ENCODE measurements at regions not wholly inside any gene's neighbourhood (a gene's known extent, or its start where the extent isn't known, plus 50 kb on each side); places are given as distances from the start of the nearest gene placed in this dataset.

- TF ChIP-seq EP300 (IDR thresholded peaks at IDR 0.05) (no peak), CTCF (IDR thresholded peaks at IDR 0.05) (no peak)
Observed at GRCh38 chr3:154850921-154851320, 229.2 kb upstream of the MME start.
